ENCODE measurements at regions not wholly inside any gene's neighbourhood (a gene's known extent, or its start where the extent isn't known, plus 50 kb on each side); places are given as distances from the start of the nearest gene placed in this dataset.

DNA sequence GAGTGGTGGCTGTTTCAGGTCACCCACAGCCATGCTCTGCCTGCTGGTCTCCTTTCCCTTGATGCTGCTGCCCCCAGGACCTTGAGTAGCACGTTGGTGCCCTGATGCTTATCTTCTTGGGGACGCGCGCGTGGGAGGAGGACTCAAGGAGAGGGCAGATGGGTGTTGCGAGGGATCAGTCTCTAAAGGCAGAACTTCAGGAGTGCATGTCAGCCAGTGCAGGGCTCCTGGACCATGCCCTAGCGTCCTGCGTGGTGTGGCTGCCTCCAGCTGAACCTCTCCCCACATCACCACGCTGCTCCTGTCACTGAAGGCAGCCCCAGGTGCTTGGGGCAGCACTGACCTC lies 62.5 kb upstream of the GLI2 start:
- TF ChIP-seq CTCF (conservative IDR thresholded peaks at IDR 0.05; ENCODE audit: low read depth in 2 of 2), result no peak
- no peak for TF ChIP-seq EZH2 (IDR thresholded peaks at IDR 0.05; ENCODE audit: low read depth, unreplicated experiment)
- no peak for TF ChIP-seq EZH2phosphoT487 (IDR thresholded peaks at IDR 0.05; ENCODE audit: unreplicated experiment)
- TF ChIP-seq REST (IDR thresholded peaks at IDR 0.05; ENCODE audit: unreplicated experiment), result no peak
- TF ChIP-seq POLR2AphosphoS5 (IDR thresholded peaks at IDR 0.05; ENCODE audit: low read depth), result no peak
- TF ChIP-seq CREB1 (CRISPR knock-in tag; IDR thresholded peaks at IDR 0.05; ENCODE audit: low read depth), result no peak
- TF ChIP-seq, protein P1, sequence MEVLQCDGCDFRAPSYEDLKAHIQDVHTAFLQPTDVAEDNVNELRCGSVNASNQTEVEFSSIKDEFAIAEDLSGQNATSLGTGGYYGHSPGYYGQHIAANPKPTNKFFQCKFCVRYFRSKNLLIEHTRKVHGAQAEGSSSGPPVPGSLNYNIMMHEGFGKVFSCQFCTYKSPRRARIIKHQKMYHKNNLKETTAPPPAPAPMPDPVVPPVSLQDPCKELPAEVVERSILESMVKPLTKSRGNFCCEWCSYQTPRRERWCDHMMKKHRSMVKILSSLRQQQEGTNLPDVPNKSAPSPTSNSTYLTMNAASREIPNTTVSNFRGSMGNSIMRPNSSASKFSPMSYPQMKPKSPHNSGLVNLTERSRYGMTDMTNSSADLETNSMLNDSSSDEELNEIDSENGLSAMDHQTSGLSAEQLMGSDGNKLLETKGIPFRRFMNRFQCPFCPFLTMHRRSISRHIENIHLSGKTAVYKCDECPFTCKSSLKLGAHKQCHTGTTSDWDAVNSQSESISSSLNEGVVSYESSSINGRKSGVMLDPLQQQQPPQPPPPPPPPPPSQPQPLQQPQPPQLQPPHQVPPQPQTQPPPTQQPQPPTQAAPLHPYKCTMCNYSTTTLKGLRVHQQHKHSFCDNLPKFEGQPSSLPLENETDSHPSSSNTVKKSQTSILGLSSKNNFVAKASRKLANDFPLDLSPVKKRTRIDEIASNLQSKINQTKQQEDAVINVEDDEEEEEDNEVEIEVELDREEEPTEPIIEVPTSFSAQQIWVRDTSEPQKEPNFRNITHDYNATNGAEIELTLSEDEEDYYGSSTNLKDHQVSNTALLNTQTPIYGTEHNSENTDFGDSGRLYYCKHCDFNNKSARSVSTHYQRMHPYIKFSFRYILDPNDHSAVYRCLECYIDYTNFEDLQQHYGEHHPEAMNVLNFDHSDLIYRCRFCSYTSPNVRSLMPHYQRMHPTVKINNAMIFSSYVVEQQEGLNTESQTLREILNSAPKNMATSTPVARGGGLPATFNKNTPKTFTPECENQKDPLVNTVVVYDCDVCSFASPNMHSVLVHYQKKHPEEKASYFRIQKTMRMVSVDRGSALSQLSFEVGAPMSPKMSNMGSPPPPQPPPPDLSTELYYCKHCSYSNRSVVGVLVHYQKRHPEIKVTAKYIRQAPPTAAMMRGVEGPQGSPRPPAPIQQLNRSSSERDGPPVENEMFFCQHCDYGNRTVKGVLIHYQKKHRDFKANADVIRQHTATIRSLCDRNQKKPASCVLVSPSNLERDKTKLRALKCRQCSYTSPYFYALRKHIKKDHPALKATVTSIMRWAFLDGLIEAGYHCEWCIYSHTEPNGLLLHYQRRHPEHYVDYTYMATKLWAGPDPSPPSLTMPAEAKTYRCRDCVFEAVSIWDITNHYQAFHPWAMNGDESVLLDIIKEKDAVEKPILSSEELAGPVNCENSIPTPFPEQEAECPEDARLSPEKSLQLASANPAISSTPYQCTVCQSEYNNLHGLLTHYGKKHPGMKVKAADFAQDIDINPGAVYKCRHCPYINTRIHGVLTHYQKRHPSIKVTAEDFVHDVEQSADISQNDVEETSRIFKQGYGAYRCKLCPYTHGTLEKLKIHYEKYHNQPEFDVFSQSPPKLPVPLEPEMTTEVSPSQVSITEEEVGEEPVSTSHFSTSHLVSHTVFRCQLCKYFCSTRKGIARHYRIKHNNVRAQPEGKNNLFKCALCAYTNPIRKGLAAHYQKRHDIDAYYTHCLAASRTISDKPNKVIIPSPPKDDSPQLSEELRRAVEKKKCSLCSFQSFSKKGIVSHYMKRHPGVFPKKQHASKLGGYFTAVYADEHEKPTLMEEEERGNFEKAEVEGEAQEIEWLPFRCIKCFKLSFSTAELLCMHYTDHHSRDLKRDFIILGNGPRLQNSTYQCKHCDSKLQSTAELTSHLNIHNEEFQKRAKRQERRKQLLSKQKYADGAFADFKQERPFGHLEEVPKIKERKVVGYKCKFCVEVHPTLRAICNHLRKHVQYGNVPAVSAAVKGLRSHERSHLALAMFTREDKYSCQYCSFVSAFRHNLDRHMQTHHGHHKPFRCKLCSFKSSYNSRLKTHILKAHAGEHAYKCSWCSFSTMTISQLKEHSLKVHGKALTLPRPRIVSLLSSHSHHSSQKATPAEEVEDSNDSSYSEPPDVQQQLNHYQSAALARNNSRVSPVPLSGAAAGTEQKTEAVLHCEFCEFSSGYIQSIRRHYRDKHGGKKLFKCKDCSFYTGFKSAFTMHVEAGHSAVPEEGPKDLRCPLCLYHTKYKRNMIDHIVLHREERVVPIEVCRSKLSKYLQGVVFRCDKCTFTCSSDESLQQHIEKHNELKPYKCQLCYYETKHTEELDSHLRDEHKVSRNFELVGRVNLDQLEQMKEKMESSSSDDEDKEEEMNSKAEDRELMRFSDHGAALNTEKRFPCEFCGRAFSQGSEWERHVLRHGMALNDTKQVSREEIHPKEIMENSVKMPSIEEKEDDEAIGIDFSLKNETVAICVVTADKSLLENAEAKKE (CRISPR knock-in tag; IDR thresholded peaks at IDR 0.05), result no peak
- TF ChIP-seq JUNB (IDR thresholded peaks at IDR 0.05; ENCODE audit: unreplicated experiment), result no peak
